ENCODE measurements at regions not wholly inside any gene's neighbourhood (a gene's known extent, or its start where the extent isn't known, plus 50 kb on each side); places are given as distances from the start of the nearest gene placed in this dataset.

DNA sequence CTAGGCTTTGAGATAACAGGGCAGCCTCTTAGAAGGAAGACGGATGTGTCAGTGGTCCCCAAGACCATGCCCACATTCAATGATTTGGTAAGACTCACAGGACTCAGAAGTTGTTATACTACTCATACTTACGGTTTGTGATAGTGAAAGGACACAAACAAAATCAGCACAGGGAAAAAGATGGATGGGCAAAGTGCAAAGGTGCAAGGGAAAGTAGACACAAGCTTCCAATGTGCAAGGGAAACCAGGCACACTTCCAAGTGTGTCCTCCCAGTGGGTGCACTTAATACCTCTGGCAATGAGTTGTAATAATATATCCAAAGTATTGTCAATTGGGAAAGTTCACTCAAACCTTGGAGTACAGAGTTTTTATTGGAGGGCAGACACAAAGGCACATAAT lies 53.8 kb upstream of the VCX start:
- Histone ChIP-seq H3K36me3 (no peaks in the 10 kb centered on the region), H3K27ac (no peak overlapping the region), H3K9me3 (peaks cover 0 to 21% (median 0%) of the 10 kb centered on the region in 11 donors), H3K4me3 (no peak overlapping the region), H3K27me3 (no peaks in the 10 kb centered on the region), H3K4me1 (no peaks in the 10 kb centered on the region)
- no peak for ATAC-seq
- intact Hi-C loops (cut with DNase I) = no loop called here
- WGBS, 2 donors = 75% methylated on average over 2 of the region's 2 CpGs
- no peak for TF ChIP-seq CTCF (IDR thresholded peaks at IDR 0.05)
- no peak for DNase-seq

DNA sequence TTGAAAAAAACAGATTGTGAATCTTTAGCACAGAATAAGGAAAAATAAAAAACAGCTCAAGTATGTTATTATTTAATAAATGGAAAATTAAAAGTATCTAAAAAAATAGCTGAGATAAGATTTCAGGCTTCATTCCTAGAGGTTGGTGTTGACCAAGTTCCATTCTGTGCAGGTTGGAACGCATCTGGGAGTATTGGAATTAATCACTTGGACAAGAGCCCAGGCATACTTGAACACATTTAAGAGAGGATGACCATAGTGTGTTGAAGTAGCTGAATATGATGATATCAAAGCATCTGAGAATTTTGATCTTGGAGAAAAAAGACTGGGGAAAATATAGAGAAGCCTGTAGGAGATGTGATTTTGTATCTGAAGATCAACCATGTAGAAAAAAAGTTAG lies 54.6 kb upstream of the VCX start:
- 45 to 64% methylated on average over 1 of the region's 1 CpG for WGBS, 2 donors

DNA sequence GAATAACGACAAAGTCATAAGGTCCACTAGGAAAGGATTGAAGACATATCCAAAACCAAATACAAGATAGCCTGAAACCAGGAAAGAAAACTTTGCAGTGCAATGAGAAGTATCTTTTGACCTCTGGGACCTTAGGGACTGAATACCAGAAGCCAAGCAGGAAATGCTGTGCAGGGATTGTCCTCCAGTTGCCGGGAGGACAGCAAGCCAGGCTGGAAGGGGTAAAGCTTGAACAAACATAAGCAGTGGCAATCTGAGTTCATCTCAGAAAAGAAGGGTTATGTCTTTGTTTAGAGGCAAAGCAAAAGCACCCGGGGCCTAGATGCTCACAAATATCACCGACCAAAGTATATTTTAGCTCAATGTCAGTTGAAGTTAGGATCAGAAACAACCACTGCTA lies 55.3 kb upstream of the VCX start:
- ATAC-seq (no peak), DNase-seq (no peak)
- Histone ChIP-seq H3K27me3 (no peaks in the 10 kb centered on the region), H3K27ac (no peak overlapping the region), H3K4me3 (no peak overlapping the region), H3K36me3 (no peaks in the 10 kb centered on the region), H3K9me3 (peaks cover 0 to 22% (median 0%) of the 10 kb centered on the region in 11 donors), H3K4me1 (no peaks in the 10 kb centered on the region)
- intact Hi-C loops (cut with DNase I) = no loop called here
- TF ChIP-seq CTCF (IDR thresholded peaks at IDR 0.05) = no peak
- 40 to 49% methylated on average over 4 of the region's 4 CpGs for WGBS, 2 donors

More for the DNA sequence above, 54.6 kb upstream of the VCX start:
- ATAC-seq (no peak), DNase-seq (no peak)
- Histone ChIP-seq H3K9me3 (peaks cover 0 to 22% (median 0%) of the 10 kb centered on the region in 11 donors), H3K4me1 (no peaks in the 10 kb centered on the region), H3K36me3 (no peaks in the 10 kb centered on the region), H3K27me3 (no peaks in the 10 kb centered on the region), H3K4me3 (no peak overlapping the region), H3K27ac (no peak overlapping the region)
- intact Hi-C loops (cut with DNase I) = no loop called here
- no peak for TF ChIP-seq CTCF (IDR thresholded peaks at IDR 0.05)

GRCh38 chrX:7784580-7784979 lies 58.4 kb upstream of the VCX start:
- H3K27me3 ChIP-seq = no peaks in the 10 kb centered on the region
- intact Hi-C loops (cut with DNase I) = no loop called here
- ATAC-seq (no peak), DNase-seq (no peak)
- no peak for TF ChIP-seq CTCF (IDR thresholded peaks at IDR 0.05)
- H3K36me3 ChIP-seq = no peaks in the 10 kb centered on the region
- WGBS, 2 donors = 95% methylated on average over 1 of the region's 1 CpG
- peaks cover 0 to 22% (median 0%) of the 10 kb centered on the region in 11 donors for H3K9me3 ChIP-seq
- no peaks in the 10 kb centered on the region for H3K4me1 ChIP-seq
- no peak overlapping the region for H3K4me3 ChIP-seq
- H3K27ac ChIP-seq = no peak overlapping the region

- DNase-seq = no peak
- H3K36me3 ChIP-seq = no peaks in the 10 kb centered on the region
- H3K4me1 ChIP-seq = no peaks in the 10 kb centered on the region
- no peak for ATAC-seq
- H3K4me3 ChIP-seq = no peak overlapping the region
- H3K9me3 ChIP-seq = peaks cover 0 to 13% (median 0%) of the 10 kb centered on the region in 11 donors
- 64 to 80% methylated on average over 2 of the region's 2 CpGs for WGBS, 2 donors
- no peak overlapping the region for H3K27ac ChIP-seq
- H3K27me3 ChIP-seq = no peaks in the 10 kb centered on the region
- intact Hi-C loops (cut with DNase I) = no loop called here
- TF ChIP-seq CTCF (IDR thresholded peaks at IDR 0.05) = no peak
These were observed 63.3 kb upstream of the VCX start for GRCh38 chrX:7779644-7780043.

All from heart right ventricle (tissue), 16 donors.